PC-9 (cell line): ENCODE measurements at regions not wholly inside any gene's neighbourhood (a gene's known extent, or its start where the extent isn't known, plus 50 kb on each side); places are given as distances from the start of the nearest gene placed in this dataset.

ENCODE experiments used
- CTCF ChIP-seq: fragments of 200-600 bp; sonication (generic); conservative IDR thresholded peaks from 2 replicates; pipeline ENCODE4 v1.6.1; 2017; ENCODE audit warnings: mixed run types, antibody characterized with exemption, mild to moderate bottlenecking, moderate library complexity
- EZH2 ChIP-seq: fragments of 200-600 bp; sonication (generic); IDR thresholded peaks from 2 replicates; pipeline ENCODE4 v1.8.0; 2017; ENCODE audit warnings: antibody characterized with exemption, low read depth

- TF ChIP-seq CTCF: no peak
- TF ChIP-seq EZH2: no peak
Measured at GRCh38 chr10:33681595-33681994, 347.1 kb upstream of the NRP1 start.
